Kidney epithelial cell (primary cell): ENCODE measurements at regions not wholly inside any gene's neighbourhood (a gene's known extent, or its start where the extent isn't known, plus 50 kb on each side); places are given as distances from the start of the nearest gene placed in this dataset.

Experiments
- DNase-seq: peaks from one replicate; pipeline ENCODE4 v3.0.0-alpha.2; 2010; ENCODE audit warnings: low read depth
- H3K27me3 ChIP-seq: 2 replicates; pipeline ENCODE4 v1.6.0; 2011; ENCODE audit warnings: low read length; ENCODE audit not compliant: control insufficient read depth, insufficient read depth
- H3K36me3 ChIP-seq: 2 replicates; pipeline ENCODE4 v1.5.1; 2011; ENCODE audit warnings: low read length; ENCODE audit not compliant: control insufficient read depth, insufficient read depth
- H3K4me3 ChIP-seq: 2 replicates; pipeline ENCODE4 v1.5.1; 2011; ENCODE audit warnings: low read depth, mild to moderate bottlenecking, control low read depth, low read length
- CTCF ChIP-seq: IDR thresholded peaks from 2 replicates; pipeline ENCODE4 v1.5.1; 2011; ENCODE audit warnings: mild to moderate bottlenecking, moderate library complexity, low read length, control low read depth, inconsistent platforms; ENCODE audit not compliant: insufficient read depth, poor library complexity, severe bottlenecking

GRCh38 chr7:121810831-121811672 is 61.9 kb upstream of the PTPRZ1 start:
- DNase-seq = no peak
- H3K36me3 ChIP-seq = no peaks in the 10 kb centered on the region
- H3K27me3 ChIP-seq = no peaks in the 10 kb centered on the region
- no peak for TF ChIP-seq CTCF
- no peak overlapping the region for H3K4me3 ChIP-seq

- no peak for TF ChIP-seq CTCF
- no peaks in the 10 kb centered on the region for H3K27me3 ChIP-seq
- H3K36me3 ChIP-seq = no peaks in the 10 kb centered on the region
- DNase-seq = no peak
- H3K4me3 ChIP-seq = no peak overlapping the region
These were observed 65.9 kb upstream of the PTPRZ1 start for GRCh38 chr7:121807078-121807477.

DNA sequence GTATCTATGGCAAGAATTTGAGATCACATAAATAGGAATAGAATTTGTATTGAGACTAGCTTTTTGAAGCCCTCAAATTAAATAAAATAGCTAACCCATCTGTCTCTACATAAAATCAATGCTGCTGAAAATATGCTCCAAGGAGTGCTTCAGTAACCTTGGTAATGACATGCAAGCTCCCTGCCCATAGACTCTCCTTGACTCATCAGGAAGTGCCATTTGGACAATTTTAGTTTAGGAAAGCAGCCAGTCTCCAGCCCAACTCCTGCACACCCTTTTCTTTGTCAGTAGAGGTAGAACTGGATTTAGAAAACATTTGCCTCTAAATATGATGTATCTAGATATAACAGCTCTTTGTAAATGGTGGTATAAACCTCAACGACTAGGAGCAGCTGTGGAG is 69.9 kb upstream of the PTPRZ1 start:
- DNase-seq = no peak
- no peak for TF ChIP-seq CTCF
- Histone ChIP-seq H3K27me3 (no peaks in the 10 kb centered on the region), H3K4me3 (no peak overlapping the region), H3K36me3 (no peaks in the 10 kb centered on the region)

DNA sequence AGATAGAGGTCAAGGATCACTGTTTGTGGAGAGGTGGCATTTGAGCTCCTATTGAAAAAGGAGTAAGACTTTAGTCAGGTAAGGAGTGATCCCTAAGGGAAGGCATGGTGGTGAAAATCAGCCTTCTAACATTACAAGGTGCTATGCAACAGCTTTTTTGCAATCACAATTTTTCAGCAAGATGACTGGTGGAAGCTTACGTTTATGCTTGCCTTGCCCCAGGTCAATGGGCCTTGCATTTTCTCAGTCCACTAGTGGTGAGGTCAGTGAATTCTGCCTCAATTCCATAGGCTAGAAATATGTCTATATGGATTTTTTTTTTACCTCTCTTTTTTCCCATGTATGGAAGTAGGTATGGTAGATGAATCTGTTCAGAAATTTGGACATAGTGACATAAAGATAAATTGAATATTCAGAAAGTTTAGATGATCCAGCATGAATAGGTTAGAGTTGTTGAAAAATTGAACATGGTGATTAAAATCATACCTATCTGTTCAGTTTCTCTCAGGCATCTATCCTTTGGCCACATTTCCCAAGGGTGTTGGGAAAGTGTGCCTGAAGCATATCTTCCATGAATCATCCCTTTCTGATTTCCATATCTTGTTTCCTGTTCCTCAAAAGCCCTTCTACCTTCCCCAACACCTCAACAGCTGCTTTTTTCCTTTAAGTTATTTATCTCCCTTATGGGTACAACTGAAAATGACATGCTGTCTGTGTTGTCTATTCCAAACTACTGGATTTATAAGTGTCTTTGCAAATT is 71.9 kb upstream of the PTPRZ1 start:
- Histone ChIP-seq H3K27me3 (no peaks in the 10 kb centered on the region), H3K36me3 (no peaks in the 10 kb centered on the region), H3K4me3 (no peak overlapping the region)
- DNase-seq = no peak
- TF ChIP-seq CTCF = no peak

GRCh38 chr7:121798896-121799295 is 74.1 kb upstream of the PTPRZ1 start:
- no peak for DNase-seq
- Histone ChIP-seq H3K4me3 (no peak overlapping the region), H3K36me3 (no peaks in the 10 kb centered on the region), H3K27me3 (no peaks in the 10 kb centered on the region)
- no peak for TF ChIP-seq CTCF
